GM18499 (cell line): ENCODE measurements at regions not wholly inside any gene's neighbourhood (a gene's known extent, or its start where the extent isn't known, plus 50 kb on each side); places are given as distances from the start of the nearest gene placed in this dataset.
"Not testable (repeated sequence)": the region's sequence is repeated elsewhere in the genome, so short reads cannot be mapped to it uniquely, and the experiment has no call there.

Experiments used
- ATAC-seq: cut with Tn5 transposase; IDR thresholded peaks from one replicate; pipeline ENCODE4 v1.9.1; 2021; ENCODE audit warnings: moderate number of reproducible peaks; ENCODE audit not compliant: insufficient read depth, unreplicated experiment

- ATAC-seq, result no peak
These were observed 138.0 kb upstream of the HS3ST2 start for GRCh38 chr16:22675745-22676540.

- no peak for ATAC-seq
These were observed 136.7 kb upstream of the HS3ST2 start for GRCh38 chr16:22677024-22677830.

DNA sequence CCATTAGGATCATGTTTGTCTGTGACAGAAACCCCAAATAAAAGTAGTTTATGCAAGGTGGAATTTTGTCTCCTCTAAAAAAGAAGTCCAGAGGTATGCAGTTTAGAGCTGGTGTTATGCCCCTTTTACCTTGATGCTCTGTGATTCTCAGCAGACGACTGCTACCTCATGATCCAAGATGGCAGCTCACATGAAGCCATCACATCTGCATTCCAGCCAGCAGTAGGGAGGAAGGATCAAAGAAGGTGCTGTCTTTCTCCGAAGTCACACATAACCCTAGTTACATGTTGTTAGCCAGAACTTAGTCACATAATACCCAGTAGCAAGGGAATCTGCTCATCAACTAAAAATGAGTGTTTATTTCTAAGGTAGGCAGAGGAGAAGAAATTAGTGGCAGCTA, 135.7 kb upstream of the HS3ST2 start:
- no peak for ATAC-seq

DNA sequence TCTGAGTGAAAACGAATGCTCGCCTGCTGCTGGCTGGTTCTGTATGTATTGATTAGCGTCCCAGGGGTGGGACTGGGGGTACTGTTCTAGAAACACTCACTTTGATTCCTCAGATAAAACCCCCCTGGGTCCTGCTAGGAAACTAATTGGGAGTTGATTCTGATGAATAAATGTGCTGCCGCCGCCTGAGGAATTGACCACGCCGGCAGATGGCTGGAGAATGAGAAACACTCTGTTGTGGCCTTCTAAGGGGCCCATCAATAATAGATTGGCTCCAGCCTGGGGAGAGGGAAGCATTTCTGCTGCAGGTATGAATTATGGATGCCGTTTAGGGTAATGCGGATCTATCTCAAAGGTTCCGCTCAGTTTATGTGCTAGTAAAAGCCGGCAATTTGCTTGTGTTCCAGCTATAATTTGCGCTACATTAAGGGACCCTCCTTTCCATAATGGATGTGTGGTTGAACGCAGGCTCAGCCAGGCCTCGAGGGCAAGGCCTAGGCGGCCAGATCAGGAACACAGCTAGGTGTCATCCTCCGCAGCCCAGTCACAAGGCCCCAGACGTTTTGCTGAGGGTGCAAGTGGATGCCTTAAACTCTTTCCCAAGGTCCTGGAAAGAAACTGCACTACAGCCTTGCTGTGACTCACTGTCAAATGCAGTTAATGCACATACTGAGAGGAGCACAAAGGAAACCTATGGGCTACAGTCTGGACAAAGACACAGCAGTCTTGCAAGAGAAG, 132.2 kb upstream of the HS3ST2 start:
- no peak for ATAC-seq

- no peak for ATAC-seq
These were observed 130.7 kb upstream of the HS3ST2 start for GRCh38 chr16:22683258-22683657.

DNA sequence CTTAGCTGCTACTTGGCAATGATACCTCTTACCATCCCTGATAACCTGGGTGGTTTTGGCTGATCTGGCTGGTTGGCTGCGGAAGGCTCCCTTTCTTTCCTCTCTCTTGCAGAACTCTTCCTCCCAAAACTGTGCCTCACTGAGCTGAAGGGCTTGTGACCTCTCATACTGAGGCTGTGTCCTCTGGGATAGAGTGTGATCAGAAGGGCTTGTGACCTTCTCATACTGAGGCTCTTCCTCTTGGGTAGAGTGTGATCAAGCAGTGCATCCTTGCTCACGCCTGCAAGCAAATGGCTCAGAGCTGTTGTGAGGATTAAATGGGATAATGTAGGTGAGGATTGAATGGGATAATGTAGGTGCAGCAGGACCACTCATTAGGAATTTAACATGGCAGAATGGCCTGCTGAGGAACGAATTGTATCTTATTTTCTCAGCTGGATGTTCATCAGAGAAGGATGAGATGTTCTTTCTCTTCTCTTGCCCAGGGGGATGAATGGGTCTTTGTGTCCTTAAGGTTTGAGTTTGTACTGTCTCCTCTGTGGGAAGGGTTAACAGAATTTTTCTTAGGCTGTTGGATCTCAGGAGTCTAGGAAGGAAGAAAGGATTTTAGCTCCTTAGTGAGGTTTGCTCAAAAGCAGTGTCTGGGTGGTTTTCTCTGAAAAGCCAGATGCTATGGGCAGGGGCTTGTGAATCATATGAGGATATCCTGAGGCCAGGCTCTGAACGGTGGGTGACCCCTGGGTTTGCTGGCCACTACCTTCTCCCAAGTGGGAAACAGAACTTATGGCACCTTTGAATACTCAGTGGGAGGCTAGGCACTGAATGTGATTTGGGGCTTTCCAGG, 130.0 kb upstream of the HS3ST2 start:
- no peak for ATAC-seq

DNA sequence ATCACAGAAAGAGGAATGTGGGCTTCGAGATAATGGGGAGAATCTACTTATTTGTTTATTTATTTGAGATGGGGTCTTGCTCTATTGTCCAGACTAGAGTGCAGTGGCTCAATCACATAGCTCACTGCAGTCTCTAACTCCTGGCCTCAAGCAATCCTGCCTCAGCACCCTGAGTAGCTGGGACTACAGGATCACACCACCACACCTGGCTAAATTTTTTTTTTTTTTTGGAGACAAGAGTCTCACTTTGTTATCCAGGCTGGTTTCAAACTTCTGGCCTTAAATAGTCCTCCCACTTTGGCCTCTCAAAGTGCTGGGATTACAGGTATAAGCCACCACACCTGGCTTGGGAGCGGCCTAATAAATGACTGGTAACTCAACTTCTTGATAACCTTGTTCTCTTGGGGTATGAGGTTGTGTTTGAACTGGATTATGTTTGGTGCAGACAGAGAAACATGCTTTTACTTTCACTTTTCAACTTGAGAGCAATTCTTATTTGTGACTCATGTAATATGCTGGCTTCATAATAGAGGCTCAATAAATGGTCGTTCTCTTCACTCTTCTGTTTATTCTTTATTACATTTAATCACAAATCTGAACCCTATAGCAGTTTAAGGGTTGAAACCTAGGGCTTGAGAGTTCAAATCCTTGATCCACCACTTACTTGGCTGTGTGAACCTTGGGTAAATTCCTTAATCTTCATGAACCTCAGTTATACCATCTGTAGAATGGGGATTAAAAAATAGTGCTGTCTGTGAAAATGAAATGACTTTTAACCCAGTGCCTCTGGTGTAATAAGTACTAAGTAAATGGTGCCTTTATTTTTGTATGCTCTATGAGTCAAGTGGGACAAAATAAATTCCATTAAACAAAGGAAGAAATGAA, 129.1 kb upstream of the HS3ST2 start:
- no peak for ATAC-seq

DNA sequence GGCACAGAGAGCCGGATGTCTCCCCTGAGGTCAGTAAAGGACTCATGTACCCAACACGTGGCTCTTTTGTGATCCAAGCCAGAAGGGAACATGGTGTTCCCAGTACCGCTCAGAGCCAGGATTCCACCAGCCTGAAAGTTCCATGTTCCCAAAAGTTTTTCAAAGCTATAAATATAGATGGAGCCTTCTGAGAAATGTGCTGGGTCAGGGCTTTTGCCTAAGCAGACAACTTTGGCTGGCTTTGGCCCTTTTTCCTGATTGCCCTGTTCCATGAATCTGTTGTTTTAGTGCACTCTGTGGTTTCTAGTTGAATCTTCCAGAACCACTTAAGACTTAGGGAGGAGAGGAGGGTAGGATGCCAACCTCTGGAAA, 128.5 kb upstream of the HS3ST2 start:
- no peak for ATAC-seq

DNA sequence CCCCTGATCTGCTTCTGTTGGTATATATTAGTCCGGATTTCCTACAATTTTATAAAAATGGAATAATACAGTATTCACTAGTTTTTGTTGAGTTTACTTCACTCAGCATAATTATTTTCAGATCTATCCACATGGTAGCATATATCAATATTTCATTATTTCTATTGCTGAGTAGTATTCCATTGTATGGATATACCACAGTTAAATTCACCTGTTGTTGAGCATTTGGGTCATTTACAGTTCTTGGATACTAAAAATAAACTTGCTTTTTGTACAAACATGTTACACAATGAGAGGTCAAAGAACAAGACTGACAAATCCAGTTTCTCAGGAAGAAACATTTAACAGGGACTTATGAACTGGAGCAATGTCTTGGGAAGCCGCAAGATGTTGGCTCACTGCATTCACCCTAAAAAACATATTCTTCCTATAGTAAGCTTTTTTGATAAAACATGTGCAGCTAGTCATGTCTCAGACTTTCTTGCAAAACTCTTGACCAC, 126.9 kb upstream of the HS3ST2 start:
- ATAC-seq, result no peak

- ATAC-seq, result no peak
These were observed 125.5 kb upstream of the HS3ST2 start for GRCh38 chr16:22688463-22688862.

DNA sequence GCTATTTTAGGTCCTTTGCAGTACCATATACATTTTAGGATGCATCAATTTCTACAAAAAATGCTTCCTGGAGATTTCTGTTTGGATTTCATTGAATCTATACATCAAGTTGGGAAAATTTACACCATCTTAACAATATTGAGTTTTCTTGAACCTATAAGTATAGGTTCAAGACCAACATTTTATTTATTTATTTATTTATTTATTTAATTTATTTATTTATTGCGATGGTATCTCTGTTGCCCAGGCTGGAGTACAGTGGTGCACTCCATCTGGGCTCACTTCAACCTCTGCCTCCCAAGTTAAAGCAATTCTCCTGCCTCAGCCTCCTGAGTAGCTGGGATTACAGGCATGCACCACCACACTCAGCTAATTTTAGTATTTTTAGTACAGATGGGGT, 125.0 kb upstream of the HS3ST2 start:
- ATAC-seq, result no peak

GRCh38 chr16:22691335-22691734, 122.6 kb upstream of the HS3ST2 start:
- ATAC-seq, result no peak

DNA sequence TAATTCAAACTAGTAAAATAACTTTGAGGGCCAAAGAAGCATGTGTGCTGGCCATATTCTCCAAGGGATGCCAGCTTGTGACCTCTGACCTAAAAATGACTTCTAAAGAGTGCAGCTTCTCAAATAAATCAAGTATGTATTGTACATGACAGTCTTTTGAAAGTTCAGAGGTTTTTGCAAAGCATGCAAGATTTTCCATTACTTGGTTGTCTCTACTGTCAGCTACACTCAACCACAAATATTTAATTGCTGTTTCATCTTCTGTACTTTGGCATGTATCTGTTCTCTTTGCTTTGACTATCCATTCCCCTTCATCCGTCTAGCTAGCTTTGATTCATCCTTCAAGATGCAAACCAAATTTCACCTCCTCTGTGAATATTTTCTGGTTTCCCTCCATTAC, 121.9 kb upstream of the HS3ST2 start:
- ATAC-seq, result no peak

DNA sequence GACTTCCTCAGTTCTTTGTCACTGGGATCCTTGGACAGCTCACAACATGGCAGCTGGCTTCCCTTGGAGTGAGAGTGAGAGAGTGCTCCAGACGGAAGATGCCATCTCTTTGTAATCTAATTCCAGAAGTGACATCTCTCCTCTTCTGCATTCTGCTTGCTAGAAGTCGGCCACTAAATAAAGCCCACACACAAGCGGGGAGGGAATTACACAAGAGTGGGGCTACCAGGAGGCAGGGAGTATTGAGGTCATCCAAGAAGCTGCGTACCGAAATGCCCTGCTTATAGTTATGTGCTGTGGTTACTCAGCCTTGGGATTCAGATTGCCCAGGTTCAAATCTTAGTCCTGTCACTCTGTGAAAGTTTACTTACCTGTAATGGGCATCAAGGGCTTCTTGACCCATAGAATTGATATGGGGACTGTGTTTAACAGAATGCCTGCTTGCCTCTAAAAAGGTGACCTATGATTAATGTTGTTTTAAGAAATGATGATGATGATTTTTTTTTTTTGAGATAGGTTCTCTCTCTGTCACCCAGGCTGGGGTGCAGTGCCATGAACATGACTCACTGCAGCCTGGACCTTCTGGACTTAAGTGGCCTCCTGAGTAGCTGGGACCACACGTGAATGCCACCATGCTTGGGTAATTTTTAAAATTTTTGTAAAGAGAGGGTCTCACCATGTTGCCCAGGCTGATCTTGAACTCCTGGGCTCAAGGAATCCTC, 120.9 kb upstream of the HS3ST2 start:
- ATAC-seq, result no peak

DNA sequence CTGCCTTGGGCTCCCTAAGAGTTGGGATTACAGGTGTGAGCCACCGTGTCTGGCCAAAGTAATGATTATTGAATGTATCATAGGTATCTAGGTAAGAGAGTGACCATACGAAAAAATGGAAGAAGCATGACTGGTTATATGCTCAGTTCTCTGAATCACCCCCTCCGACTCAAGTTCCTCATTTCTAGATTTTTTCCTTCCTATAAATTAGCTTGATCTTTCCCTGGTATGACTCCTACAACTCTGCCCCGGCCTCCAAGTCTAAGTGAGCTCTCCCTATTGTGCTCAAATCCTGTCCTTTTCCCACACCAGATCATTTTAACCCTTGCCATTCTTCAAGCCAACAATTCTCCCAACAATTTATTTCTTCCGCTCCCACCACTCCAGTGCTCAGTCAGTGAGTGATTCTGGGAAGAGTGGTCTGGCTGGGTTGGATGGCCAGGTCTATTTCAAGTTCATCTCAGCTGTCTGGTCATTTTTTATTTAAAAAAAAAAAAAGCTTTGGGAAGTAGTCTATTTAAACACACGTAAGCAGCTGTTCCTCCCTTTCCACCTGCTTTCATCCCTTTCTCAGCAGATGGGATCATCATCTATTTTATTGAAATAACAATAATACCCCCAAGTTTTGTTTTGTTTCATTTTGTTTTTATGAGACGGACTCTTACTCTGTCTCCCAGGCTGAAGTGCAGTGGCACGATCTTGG, 120.2 kb upstream of the HS3ST2 start:
- no peak for ATAC-seq

- no peak for ATAC-seq
These were observed 119.0 kb upstream of the HS3ST2 start for GRCh38 chr16:22694887-22695382.

- ATAC-seq, result not testable (repeated sequence)
These were observed 118.2 kb upstream of the HS3ST2 start for GRCh38 chr16:22695773-22696172.

GRCh38 chr16:22699356-22699755, 114.6 kb upstream of the HS3ST2 start:
- no peak for ATAC-seq
